Activated B cell treated with CpG ODN at 0.5 μM for 24 hours (primary cell): ENCODE measurements at regions not wholly inside any gene's neighbourhood (a gene's known extent, or its start where the extent isn't known, plus 50 kb on each side); places are given as distances from the start of the nearest gene placed in this dataset.

Experiments used
- ATAC-seq: fragments of 200-7000 bp; cut with Tn5 transposase; one replicate; pipeline ENCODE4 v1.10.0; 2021; ENCODE audit warnings: low read depth, mild to moderate bottlenecking, moderate library complexity
- CTCF ChIA-PET: fragments of 350-600 bp; sonication (Branson Sonifier 250); formaldehyde crosslinking; loops from one replicate; lab custom pipeline; 2021; ENCODE audit warnings: antibody characterized with exemption; lab: Charles Lee
- POLR2A ChIA-PET: fragments of 350-600 bp; sonication (Branson Sonifier 250); formaldehyde crosslinking; loops from one replicate; lab custom pipeline; 2021; ENCODE audit warnings: antibody characterized with exemption; lab: Charles Lee
- DNase-seq: peaks from one replicate; pipeline ENCODE4 v3.0.0; 2022
- H3K27ac Mint-ChIP-seq: one replicate; pipeline ENCODE4 v1.8.0; 2020; ENCODE audit warnings: mixed read lengths
- H3K27me3 Mint-ChIP-seq: one replicate; pipeline ENCODE4 v1.8.0; 2021; ENCODE audit warnings: mixed read lengths
- H3K36me3 Mint-ChIP-seq: one replicate; pipeline ENCODE4 v1.8.0; 2021; ENCODE audit warnings: low read depth, mixed read lengths
- H3K4me1 Mint-ChIP-seq: one replicate; pipeline ENCODE4 v1.8.0; 2021; ENCODE audit warnings: mixed read lengths
- H3K4me3 Mint-ChIP-seq: one replicate; pipeline ENCODE4 v1.8.0; 2020; ENCODE audit warnings: mild to moderate bottlenecking, mixed read lengths
- H3K9me3 Mint-ChIP-seq: one replicate; pipeline ENCODE4 v1.8.0; 2020; ENCODE audit warnings: mixed read lengths
- CTCF ChIP-seq: fragments of 200-600 bp; IDR thresholded peaks from one replicate; pipeline ENCODE4 v1.8.0; 2022; ENCODE audit warnings: antibody characterized with exemption, mild to moderate bottlenecking
- intact Hi-C: fragments of 100-400 bp; cut with micrococcal nuclease; formaldehyde crosslinking; loops from one replicate; pipeline ENCODE4 v1.15.1; 2024

- peaks cover 12% of the 10 kb centered on the region for H3K9me3 Mint-ChIP-seq
- intact Hi-C loops: no loop called here
- no peak overlapping the region for H3K27ac Mint-ChIP-seq
- no peaks in the 10 kb centered on the region for H3K27me3 Mint-ChIP-seq
- DNase-seq (no peak), ATAC-seq (no peak)
- H3K4me1 Mint-ChIP-seq: no peaks in the 10 kb centered on the region
- CTCF ChIA-PET: no interaction called here
- H3K36me3 Mint-ChIP-seq: no peaks in the 10 kb centered on the region
- no peak for TF ChIP-seq CTCF
- POLR2A ChIA-PET: no interaction called here
- H3K4me3 Mint-ChIP-seq: no peak overlapping the region
Observed at GRCh38 chr13:93118081-93118615, 108.5 kb upstream of the GPC6 start.

DNA sequence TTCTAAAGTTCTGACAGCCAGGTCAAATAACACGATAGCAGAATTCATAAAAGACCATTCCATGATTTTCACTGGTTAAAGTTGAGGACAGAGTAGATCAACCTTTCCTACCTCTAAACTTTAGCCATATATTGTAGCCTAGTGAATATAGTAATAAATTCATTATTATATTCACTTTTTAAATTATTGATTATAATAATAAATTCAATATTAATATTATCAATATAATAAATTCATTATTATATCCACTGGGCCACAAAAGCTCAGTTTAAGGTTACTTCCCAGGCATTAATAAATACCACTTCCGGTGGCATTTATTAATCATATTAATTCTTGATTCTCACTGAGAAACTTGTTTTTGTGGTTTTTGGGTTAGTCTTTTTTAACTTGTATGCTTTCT is 85.7 kb upstream of the GPC6 start:
- H3K27ac Mint-ChIP-seq: no peak overlapping the region
- no peaks in the 10 kb centered on the region for H3K27me3 Mint-ChIP-seq
- no peak for TF ChIP-seq CTCF
- no peaks in the 10 kb centered on the region for H3K36me3 Mint-ChIP-seq
- no peaks in the 10 kb centered on the region for H3K9me3 Mint-ChIP-seq
- intact Hi-C loops: no loop called here
- no peaks in the 10 kb centered on the region for H3K4me1 Mint-ChIP-seq
- CTCF ChIA-PET: no interaction called here
- no peak overlapping the region for H3K4me3 Mint-ChIP-seq
- POLR2A ChIA-PET: no interaction called here
- DNase-seq: no peak
- no peak for ATAC-seq

DNA sequence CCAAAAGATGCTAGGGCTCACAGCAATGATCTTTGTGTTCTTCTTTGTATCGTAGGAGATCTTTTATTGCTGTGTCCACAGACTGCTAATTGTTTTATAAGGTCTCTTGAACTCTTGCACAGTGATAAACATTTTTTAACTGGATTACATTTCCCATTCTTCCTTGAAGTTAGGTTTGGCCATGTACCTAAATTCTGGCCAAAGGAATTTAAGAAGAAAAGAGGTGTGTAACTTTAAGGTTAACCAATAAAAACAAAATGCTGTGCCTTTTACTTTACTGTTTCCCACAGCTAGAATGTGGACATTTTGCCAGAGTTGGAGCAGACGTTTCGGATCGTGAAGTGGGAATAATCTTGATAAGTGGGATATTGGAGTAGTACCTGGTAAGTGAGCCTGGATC is 82.6 kb upstream of the GPC6 start:
- TF ChIP-seq CTCF: no peak
- Mint-ChIP-seq H3K36me3 (no peaks in the 10 kb centered on the region), H3K27me3 (no peaks in the 10 kb centered on the region), H3K4me3 (no peak overlapping the region), H3K27ac (no peak overlapping the region), H3K9me3 (peaks cover 3% of the 10 kb centered on the region), H3K4me1 (no peaks in the 10 kb centered on the region)
- DNase-seq (no peak), ATAC-seq (no peak)
- intact Hi-C loops: no loop called here
- ChIA-PET CTCF (no interaction called here), POLR2A (no interaction called here)

DNA sequence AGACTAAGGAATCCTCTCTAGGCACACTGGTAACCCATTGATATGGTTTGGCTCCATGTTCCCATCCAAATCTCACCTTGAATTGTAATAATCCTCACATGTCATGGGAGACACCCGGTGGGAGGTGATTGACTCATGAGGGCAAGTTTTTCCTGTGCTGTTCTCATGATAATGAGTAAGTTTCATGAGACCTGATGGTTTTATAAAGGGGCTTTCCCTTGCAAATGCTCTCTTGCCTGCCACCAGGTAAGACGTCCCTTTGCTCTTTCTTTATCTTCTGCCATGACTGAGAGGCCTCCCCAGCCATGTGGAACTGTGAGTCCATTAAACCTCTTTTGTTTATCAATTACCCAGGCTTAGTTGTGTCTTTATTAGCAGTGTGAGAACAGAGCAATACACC is 81.4 kb upstream of the GPC6 start:
- no peak overlapping the region for H3K4me3 Mint-ChIP-seq
- ATAC-seq (no peak), DNase-seq (no peak)
- POLR2A ChIA-PET: no interaction called here
- intact Hi-C loops: no loop called here
- no peak for TF ChIP-seq CTCF
- no peak overlapping the region for H3K27ac Mint-ChIP-seq
- H3K9me3 Mint-ChIP-seq: peaks cover 3% of the 10 kb centered on the region
- no peaks in the 10 kb centered on the region for H3K4me1 Mint-ChIP-seq
- CTCF ChIA-PET: no interaction called here
- no peaks in the 10 kb centered on the region for H3K36me3 Mint-ChIP-seq
- H3K27me3 Mint-ChIP-seq: no peaks in the 10 kb centered on the region

GRCh38 chr13:93146584-93147297 is 79.9 kb upstream of the GPC6 start:
- ChIA-PET CTCF (no interaction called here), POLR2A (no interaction called here)
- Mint-ChIP-seq H3K36me3 (no peaks in the 10 kb centered on the region), H3K4me3 (no peak overlapping the region), H3K9me3 (peaks cover 3% of the 10 kb centered on the region), H3K27me3 (no peaks in the 10 kb centered on the region), H3K4me1 (no peaks in the 10 kb centered on the region), H3K27ac (no peak overlapping the region)
- intact Hi-C loops: no loop called here
- TF ChIP-seq CTCF: no peak
- DNase-seq: no peak
- ATAC-seq: no peak
